ENCODE measurements at regions not wholly inside any gene's neighbourhood (a gene's known extent, or its start where the extent isn't known, plus 50 kb on each side); places are given as distances from the start of the nearest gene placed in this dataset.
"Not testable (repeated sequence)": the region's sequence is repeated elsewhere in the genome, so short reads cannot be mapped to it uniquely, and the experiment has no call there.

DNA sequence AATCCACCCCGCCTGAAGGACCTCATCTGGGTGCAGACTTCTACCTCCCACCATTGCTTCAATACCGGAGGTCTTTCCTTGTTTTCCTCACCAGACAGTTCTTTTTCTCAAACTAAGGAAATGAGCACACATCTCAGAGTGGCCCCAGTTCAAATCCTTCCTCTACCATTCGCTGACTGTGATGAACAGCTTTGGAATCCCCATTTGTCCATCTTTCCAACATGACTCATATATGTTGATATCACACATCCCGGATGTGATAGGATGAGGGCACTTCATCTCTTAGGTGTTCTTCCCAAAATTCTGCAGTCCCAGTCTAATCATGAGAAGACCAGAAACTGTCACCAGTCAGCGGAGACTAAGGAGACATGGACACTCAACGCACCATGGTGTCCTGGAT lies 67.9 kb upstream of the SMURF2 start:
- TF ChIP-seq, protein P1, sequence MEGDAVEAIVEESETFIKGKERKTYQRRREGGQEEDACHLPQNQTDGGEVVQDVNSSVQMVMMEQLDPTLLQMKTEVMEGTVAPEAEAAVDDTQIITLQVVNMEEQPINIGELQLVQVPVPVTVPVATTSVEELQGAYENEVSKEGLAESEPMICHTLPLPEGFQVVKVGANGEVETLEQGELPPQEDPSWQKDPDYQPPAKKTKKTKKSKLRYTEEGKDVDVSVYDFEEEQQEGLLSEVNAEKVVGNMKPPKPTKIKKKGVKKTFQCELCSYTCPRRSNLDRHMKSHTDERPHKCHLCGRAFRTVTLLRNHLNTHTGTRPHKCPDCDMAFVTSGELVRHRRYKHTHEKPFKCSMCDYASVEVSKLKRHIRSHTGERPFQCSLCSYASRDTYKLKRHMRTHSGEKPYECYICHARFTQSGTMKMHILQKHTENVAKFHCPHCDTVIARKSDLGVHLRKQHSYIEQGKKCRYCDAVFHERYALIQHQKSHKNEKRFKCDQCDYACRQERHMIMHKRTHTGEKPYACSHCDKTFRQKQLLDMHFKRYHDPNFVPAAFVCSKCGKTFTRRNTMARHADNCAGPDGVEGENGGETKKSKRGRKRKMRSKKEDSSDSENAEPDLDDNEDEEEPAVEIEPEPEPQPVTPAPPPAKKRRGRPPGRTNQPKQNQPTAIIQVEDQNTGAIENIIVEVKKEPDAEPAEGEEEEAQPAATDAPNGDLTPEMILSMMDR (IDR thresholded peaks at IDR 0.05; ENCODE audit: low read length): not testable (repeated sequence)
- not testable (repeated sequence) for TF ChIP-seq EZH2 (IDR thresholded peaks at IDR 0.05; ENCODE audit: borderline replicate concordance, low read length)
